ES-I3 (cell line): ENCODE measurements at regions not wholly inside any gene's neighbourhood (a gene's known extent, or its start where the extent isn't known, plus 50 kb on each side); places are given as distances from the start of the nearest gene placed in this dataset.
"Not testable (repeated sequence)": the region's sequence is repeated elsewhere in the genome, so short reads cannot be mapped to it uniquely, and the experiment has no call there.

Experiments
- H3K36me3 ChIP-seq: 2 replicates; pipeline ENCODE4 v1.6.1; 2013; ENCODE audit warnings: mild to moderate bottlenecking, low read length, control low read depth, moderate library complexity; ENCODE audit not compliant: insufficient read depth
- H3K4me1 ChIP-seq: 2 replicates; pipeline ENCODE4 v1.6.1; 2013; ENCODE audit warnings: mild to moderate bottlenecking, control low read depth, low read length; ENCODE audit not compliant: insufficient read depth
- H3K9ac ChIP-seq: 2 replicates; pipeline ENCODE4 v1.6.1; 2013; ENCODE audit warnings: low read depth, mild to moderate bottlenecking, low read length, moderate library complexity
- H3K9me3 ChIP-seq: 2 replicates; pipeline ENCODE4 v1.6.1; 2013; ENCODE audit warnings: mild to moderate bottlenecking, low read length, moderate library complexity; ENCODE audit not compliant: control insufficient read depth, insufficient read depth

DNA sequence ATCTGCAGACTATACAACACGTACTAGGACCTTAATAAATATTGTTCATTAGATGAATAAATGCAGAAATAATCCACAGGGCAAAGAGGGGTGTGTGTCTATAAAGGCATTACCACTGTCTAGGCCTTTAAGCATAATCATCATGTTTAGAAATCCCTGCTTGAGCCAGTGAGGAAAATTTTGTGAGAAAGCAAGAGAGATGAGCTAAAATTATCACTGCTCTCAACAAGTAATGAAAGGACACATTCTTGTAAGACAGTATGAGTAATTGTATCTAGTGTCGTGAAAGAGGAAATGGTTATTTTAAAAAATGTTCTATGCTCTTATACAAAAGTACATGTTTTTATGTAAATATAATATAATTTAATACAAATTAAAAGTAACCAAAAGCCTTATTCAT, 1699.4 kb downstream of the PCDH9 start:
- Histone ChIP-seq H3K4me1 (no peaks in the 10 kb centered on the region), H3K36me3 (no peaks in the 10 kb centered on the region), H3K9me3 (no peaks in the 10 kb centered on the region), H3K9ac (no peak overlapping the region)

GRCh38 chr13:65529541-65529940, 1700.6 kb downstream of the PCDH9 start:
- no peaks in the 10 kb centered on the region for H3K9me3 ChIP-seq
- H3K36me3 ChIP-seq, result no peaks in the 10 kb centered on the region
- no peak overlapping the region for H3K9ac ChIP-seq
- no peaks in the 10 kb centered on the region for H3K4me1 ChIP-seq

- no peak overlapping the region for H3K9ac ChIP-seq
Observed at GRCh38 chr13:65508745-65509144, 1721.4 kb downstream of the PCDH9 start.

DNA sequence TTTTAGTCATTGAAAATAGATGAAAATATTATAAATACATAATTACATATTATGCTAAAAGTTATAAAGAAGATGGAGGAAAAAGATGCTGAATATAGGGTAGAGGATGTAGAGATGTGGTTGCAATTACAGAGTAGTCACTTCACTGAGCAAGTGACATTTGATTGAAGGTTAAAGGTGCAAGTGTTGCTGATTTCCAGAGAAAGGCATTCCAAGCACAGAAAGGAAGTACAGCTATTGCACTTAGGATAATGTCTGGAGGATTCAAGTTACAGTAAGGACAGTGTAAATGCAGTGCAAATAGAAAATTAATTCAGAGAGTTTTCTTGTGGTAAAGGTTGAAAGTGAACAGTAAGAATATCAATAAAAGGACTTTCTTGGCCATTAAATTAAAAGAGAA, 1721.8 kb downstream of the PCDH9 start:
- Histone ChIP-seq H3K36me3 (no peaks in the 10 kb centered on the region), H3K9me3 (no peaks in the 10 kb centered on the region), H3K4me1 (no peaks in the 10 kb centered on the region), H3K9ac (no peak overlapping the region)

More at GRCh38 chr13:65508745-65509144, 1721.4 kb downstream of the PCDH9 start:
- Histone ChIP-seq H3K9me3 (no peaks in the 10 kb centered on the region), H3K4me1 (no peaks in the 10 kb centered on the region), H3K36me3 (no peaks in the 10 kb centered on the region)

DNA sequence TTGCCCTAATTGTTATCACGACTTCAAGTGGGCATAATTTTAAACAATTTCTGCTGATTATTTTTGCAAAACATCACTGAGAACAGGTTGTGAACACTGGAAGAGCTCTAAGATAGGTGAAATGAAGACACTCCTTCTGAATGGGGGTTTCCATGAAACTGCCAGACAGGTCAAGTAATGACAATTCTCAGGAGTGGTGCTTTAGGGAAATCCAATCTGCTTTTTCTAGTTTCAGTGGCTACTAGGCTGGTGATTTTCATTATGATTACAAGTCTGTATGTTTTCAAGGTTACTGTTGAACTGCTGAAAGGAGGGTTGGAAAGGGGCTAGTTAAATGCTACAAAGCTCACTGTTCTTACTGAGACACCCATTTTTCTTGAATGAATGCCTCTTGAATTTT, 1724.2 kb downstream of the PCDH9 start:
- no peaks in the 10 kb centered on the region for H3K9me3 ChIP-seq

GRCh38 chr13:65504213-65504612, 1725.9 kb downstream of the PCDH9 start:
- Histone ChIP-seq H3K4me1 (no peaks in the 10 kb centered on the region), H3K36me3 (no peaks in the 10 kb centered on the region), H3K9me3 (no peaks in the 10 kb centered on the region), H3K9ac (no peak overlapping the region)

More for the DNA sequence above, 1724.2 kb downstream of the PCDH9 start:
- Histone ChIP-seq H3K36me3 (no peaks in the 10 kb centered on the region), H3K9ac (no peak overlapping the region), H3K4me1 (no peaks in the 10 kb centered on the region)

- H3K9ac ChIP-seq, result no peak overlapping the region
- H3K9me3 ChIP-seq, result no peaks in the 10 kb centered on the region
- no peaks in the 10 kb centered on the region for H3K4me1 ChIP-seq
- no peaks in the 10 kb centered on the region for H3K36me3 ChIP-seq
Observed at GRCh38 chr13:65500481-65500880, 1729.7 kb downstream of the PCDH9 start.

DNA sequence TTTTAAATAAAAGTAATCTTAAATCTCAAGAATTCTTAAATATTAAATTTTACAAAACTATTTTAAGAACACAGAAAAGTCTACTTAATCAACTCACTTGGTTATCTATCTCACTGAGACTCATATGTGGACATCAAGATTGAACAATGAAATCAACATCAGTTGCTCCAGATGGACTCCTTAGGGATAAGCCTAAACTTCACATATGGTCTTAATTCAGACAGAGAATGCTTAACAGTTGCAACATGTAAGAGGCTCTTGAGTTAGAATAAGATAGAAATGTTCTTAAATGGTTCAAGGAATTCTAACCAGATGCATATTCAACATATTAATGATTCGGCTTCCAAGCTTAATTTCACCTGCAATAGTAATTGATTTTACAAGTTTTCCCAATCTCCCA, 1730.9 kb downstream of the PCDH9 start:
- Histone ChIP-seq H3K9me3 (no peaks in the 10 kb centered on the region), H3K36me3 (no peaks in the 10 kb centered on the region), H3K4me1 (no peaks in the 10 kb centered on the region), H3K9ac (no peak overlapping the region)

DNA sequence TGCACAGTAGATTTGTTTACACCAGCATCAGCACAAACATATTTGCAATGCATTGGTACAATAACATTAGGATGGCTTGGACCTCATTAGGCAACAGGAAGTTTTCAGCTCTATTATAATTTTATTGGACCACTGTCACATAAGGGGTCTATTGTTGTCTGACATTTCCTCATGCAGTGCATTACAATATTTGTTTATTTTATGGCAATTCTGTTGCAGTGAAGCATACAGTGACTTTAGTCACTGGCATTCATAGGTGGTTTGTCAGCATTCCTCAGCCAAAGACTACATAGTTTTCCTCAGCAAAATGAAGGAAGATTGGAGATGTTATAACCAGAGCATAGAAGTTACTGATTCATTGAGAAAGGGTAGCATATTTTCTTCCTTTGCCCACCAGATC, 1732.9 kb downstream of the PCDH9 start:
- Histone ChIP-seq H3K36me3 (no peaks in the 10 kb centered on the region), H3K9ac (no peak overlapping the region), H3K9me3 (no peaks in the 10 kb centered on the region), H3K4me1 (no peaks in the 10 kb centered on the region)

DNA sequence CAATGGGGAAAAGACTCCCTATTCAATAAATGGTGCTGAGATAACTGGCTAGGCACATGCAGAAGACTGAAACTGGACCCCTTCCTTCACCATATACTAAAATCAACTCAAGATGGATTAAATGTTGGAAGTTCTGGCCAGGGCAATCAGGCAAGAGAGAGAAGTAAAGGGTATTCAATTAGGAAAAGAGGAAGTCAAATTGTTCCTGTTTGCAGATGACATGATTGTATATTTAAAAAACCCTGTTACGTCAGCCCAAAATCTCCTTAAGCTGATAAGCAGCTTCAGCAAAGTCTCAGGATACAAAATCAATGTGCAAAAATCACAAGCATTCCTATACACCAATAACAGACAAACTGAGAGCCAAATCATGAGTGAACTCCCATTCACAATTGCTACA, 1739.4 kb downstream of the PCDH9 start:
- H3K4me1 ChIP-seq, H3K36me3 ChIP-seq, H3K9ac ChIP-seq, H3K9me3 ChIP-seq: not testable (repeated sequence)

GRCh38 chr13:65488606-65489005, 1741.5 kb downstream of the PCDH9 start:
- no peaks in the 10 kb centered on the region for H3K9me3 ChIP-seq
- no peaks in the 10 kb centered on the region for H3K4me1 ChIP-seq
- no peaks in the 10 kb centered on the region for H3K36me3 ChIP-seq
- no peak overlapping the region for H3K9ac ChIP-seq

DNA sequence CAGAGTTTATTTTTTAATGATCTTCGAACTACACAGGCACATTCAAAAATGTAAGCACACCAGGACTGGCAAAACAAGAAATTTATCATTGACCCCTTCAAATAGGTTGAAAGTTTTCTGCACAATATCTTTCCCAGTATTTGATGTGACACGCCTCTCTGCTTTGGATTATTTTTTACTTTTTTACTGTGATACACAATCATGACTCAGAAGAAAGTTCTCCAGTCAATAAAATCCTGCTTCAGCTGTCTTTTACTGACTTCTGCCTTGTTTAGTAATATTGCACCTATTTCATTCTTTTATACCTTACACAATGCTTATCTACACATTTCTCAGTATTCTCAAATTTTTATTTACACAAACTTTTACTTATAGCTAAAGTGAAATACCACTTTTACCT, 1750.4 kb downstream of the PCDH9 start:
- H3K9ac ChIP-seq, result no peak overlapping the region
- no peaks in the 10 kb centered on the region for H3K4me1 ChIP-seq
- H3K36me3 ChIP-seq, result no peaks in the 10 kb centered on the region
- H3K9me3 ChIP-seq, result no peaks in the 10 kb centered on the region

GRCh38 chr13:65473196-65473595, 1756.9 kb downstream of the PCDH9 start:
- no peaks in the 10 kb centered on the region for H3K4me1 ChIP-seq
- H3K36me3 ChIP-seq, result no peaks in the 10 kb centered on the region
- H3K9ac ChIP-seq, result no peak overlapping the region
- no peaks in the 10 kb centered on the region for H3K9me3 ChIP-seq

DNA sequence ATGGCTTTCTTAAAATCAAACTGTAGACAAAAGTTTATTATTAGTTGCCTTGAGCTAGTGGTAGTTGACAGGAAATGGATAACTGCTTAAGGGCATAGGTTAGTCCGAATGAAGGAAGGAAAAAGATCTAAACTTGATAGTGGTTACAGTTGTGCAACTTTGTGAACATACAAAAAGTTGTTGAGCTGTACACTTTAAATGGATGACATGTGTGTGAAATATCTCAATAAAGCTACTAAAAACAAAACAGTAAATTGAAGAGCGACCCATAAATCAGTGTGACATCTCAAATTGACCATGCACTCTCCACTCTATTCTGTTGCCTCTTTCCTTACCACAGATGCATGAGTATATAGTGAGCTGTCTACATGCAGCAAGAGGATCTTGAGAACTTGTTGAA, 1757.8 kb downstream of the PCDH9 start:
- Histone ChIP-seq H3K9ac (no peak overlapping the region), H3K4me1 (no peaks in the 10 kb centered on the region), H3K9me3 (no peaks in the 10 kb centered on the region), H3K36me3 (no peaks in the 10 kb centered on the region)

DNA sequence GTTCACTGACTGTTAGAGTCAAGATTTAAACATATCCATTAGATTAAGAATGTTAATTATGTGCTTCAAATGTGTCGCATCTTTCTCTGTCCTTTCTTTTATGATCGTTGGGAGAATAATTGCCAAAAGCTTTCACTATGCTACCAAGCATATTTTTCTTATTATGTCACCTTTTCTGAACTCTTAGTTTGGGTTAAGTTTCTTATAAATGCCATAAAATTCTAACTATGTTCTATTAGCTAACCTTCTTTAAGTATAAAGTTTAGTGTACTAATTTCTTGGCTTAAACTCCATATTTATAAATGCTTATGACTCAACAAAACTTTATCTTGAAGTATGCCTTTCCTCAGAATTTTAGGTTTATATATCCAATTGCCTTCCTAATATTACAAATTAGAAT, 1759.4 kb downstream of the PCDH9 start:
- Histone ChIP-seq H3K4me1 (no peaks in the 10 kb centered on the region), H3K9me3 (no peaks in the 10 kb centered on the region), H3K36me3 (no peaks in the 10 kb centered on the region), H3K9ac (no peak overlapping the region)

GRCh38 chr13:65468628-65469027, 1761.5 kb downstream of the PCDH9 start:
- H3K9me3 ChIP-seq, result no peaks in the 10 kb centered on the region
- H3K4me1 ChIP-seq, result no peaks in the 10 kb centered on the region
- no peak overlapping the region for H3K9ac ChIP-seq
- H3K36me3 ChIP-seq, result no peaks in the 10 kb centered on the region
